H1 (cell line): ENCODE measurements at regions not wholly inside any gene's neighbourhood (a gene's known extent, or its start where the extent isn't known, plus 50 kb on each side); places are given as distances from the start of the nearest gene placed in this dataset.

ENCODE experiments used
- CHD7 ChIP-seq: fragments of 300-600 bp; sonication (generic); IDR thresholded peaks from 2 replicates; pipeline ENCODE4 v1.7.1; 2012; ENCODE audit warnings: low read length, moderate library complexity, mild to moderate bottlenecking, inconsistent platforms; ENCODE audit not compliant: insufficient replicate concordance
- E2F6 ChIP-seq: IDR thresholded peaks from 2 replicates; pipeline ENCODE4 v1.6.1; 2012; ENCODE audit warnings: inconsistent platforms
- GABPA ChIP-seq: IDR thresholded peaks from 2 replicates; pipeline ENCODE4 v1.6.1; 2011; ENCODE audit warnings: mild to moderate bottlenecking, low read length, moderate library complexity, borderline replicate concordance; ENCODE audit not compliant: insufficient read depth
- HDAC6 ChIP-seq: IDR thresholded peaks from one replicate; pipeline ENCODE4 v1.7.1; 2012; ENCODE audit warnings: low read depth, mild to moderate bottlenecking, inconsistent platforms, low read length, moderate library complexity
- KDM5A ChIP-seq: fragments of 200-600 bp; IDR thresholded peaks from 2 replicates; pipeline ENCODE4 v1.7.1; 2012; ENCODE audit warnings: mild to moderate bottlenecking, low read length, inconsistent platforms, mixed read lengths
- MAFK ChIP-seq: IDR thresholded peaks from 2 replicates; pipeline ENCODE4 v1.6.1; 2012; ENCODE audit warnings: low read depth, mild to moderate bottlenecking, improper control_type of control experiment, low read length
- NANOG ChIP-seq: IDR thresholded peaks from 2 replicates; pipeline ENCODE4 v1.6.1; 2011; ENCODE audit warnings: low read length, low read depth, mild to moderate bottlenecking, inconsistent platforms; ENCODE audit not compliant: insufficient read depth, poor library complexity, severe bottlenecking
- RBBP5 ChIP-seq: IDR thresholded peaks from 2 replicates; pipeline ENCODE4 v1.7.1; 2012; ENCODE audit warnings: low read depth, mild to moderate bottlenecking, inconsistent platforms, low read length, moderate library complexity, borderline replicate concordance
- ZNF274 ChIP-seq: IDR thresholded peaks from 2 replicates; pipeline ENCODE4 v1.7.0; 2012; ENCODE audit warnings: low read length, borderline replicate concordance; ENCODE audit errors: extremely low read depth

- no peak for TF ChIP-seq CHD7
- TF ChIP-seq MAFK: no peak
- no peak for TF ChIP-seq GABPA
- TF ChIP-seq E2F6: no peak
- no peak for TF ChIP-seq ZNF274
- no peak for TF ChIP-seq RBBP5
- no peak for TF ChIP-seq KDM5A
- TF ChIP-seq NANOG: no peak
- TF ChIP-seq HDAC6: no peak
These were observed 71.5 kb upstream of the NKD1 start (continued) for GRCh38 chr16:50476486-50477255.
